HCT116 (cell line): ENCODE measurements at regions not wholly inside any gene's neighbourhood (a gene's known extent, or its start where the extent isn't known, plus 50 kb on each side); places are given as distances from the start of the nearest gene placed in this dataset.

ENCODE experiments used
- CEBPB ChIP-seq: IDR thresholded peaks from 2 replicates; pipeline ENCODE4 v1.6.1; 2012; ENCODE audit warnings: low read depth
- CTCF ChIP-seq, 3 experiments: fragments of 200-600 bp in 1 of 3; sonication (generic) in 1 of 3; IDR thresholded peaks in 2 of 3; conservative IDR thresholded peaks in 1 of 3; 2 replicates each; pipeline ENCODE4 v1.5.1; 2012 to 2017; ENCODE audit warnings: low read depth in 2 of 3, low read length in 2 of 3, antibody characterized with exemption in 1 of 3, borderline replicate concordance in 1 of 3, control low read depth in 1 of 3, mild to moderate bottlenecking in 1 of 3, mixed read lengths in 1 of 3, mixed run types in 1 of 3, moderate library complexity in 1 of 3; ENCODE audit not compliant: insufficient read depth in 1 of 3
- EZH2phosphoT487 ChIP-seq: fragments of 200-600 bp; IDR thresholded peaks from 2 replicates; pipeline ENCODE4 v1.6.1; 2018; ENCODE audit warnings: antibody characterized with exemption, borderline replicate concordance
- RAD21 ChIP-seq: IDR thresholded peaks from 2 replicates; pipeline ENCODE4 v1.6.1; 2012; ENCODE audit warnings: low read depth, mild to moderate bottlenecking

GRCh38 chr5:92460505-92460904 is 1077.4 kb upstream of the ARRDC3 start:
- TF ChIP-seq EZH2phosphoT487 (no peak), CEBPB (no peak), CTCF (IDR thresholded peaks at IDR 0.05 in 2 of 3, conservative IDR thresholded peaks at IDR 0.05 in 1 of 3; ENCODE audit: borderline replicate concordance in 1 of 3, insufficient read depth in 1 of 3, low read depth in 2 of 3, low read length in 2 of 3) (no peak), RAD21 (no peak)
